GM19238 (cell line): ENCODE measurements at regions not wholly inside any gene's neighbourhood (a gene's known extent, or its start where the extent isn't known, plus 50 kb on each side); places are given as distances from the start of the nearest gene placed in this dataset.

Source experiments
- DNase-seq: peaks from one replicate; pipeline ENCODE4 v3.0.0; 2011; ENCODE audit warnings: low spot score; ENCODE audit not compliant: insufficient read length

DNA sequence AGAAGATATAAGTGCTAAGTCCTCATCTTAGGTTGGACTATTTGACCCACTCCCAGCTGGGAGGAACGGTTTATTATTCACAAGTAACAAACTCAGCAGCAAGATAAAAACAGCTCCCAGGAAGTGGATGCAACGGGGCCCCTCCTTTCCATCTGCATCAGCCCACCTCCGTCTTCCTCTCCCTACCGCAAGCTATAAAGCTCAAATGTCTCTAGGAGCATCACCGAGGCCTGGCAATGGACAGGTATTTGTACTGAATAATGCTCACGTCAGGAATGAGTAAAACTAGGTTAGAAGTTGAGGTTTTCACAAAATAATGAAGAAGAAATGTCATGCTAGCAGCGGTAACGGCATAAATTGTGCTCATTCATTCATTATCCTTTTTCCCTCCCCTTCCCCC lies 408.7 kb upstream of the PSMD7 start:
- DNase-seq, result no peak

DNA sequence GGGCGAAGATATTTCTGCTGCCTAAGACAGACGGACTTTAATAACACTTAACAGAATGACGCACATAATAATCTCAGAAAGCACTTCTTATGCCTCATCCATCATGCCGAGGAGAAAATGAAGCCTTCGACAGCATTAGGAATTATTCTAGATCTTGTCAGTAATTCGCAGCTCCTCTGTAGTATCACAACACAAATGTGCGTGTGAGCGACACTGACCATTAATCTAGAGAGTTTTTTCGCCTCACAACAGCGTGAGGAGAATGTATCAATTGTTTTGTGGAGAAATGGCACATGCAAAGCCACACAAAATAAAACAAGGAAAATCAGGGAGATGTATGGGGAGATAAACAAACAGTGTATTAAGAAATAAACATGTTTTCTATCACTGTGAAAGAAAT lies 410.2 kb upstream of the PSMD7 start:
- DNase-seq, result no peak

DNA sequence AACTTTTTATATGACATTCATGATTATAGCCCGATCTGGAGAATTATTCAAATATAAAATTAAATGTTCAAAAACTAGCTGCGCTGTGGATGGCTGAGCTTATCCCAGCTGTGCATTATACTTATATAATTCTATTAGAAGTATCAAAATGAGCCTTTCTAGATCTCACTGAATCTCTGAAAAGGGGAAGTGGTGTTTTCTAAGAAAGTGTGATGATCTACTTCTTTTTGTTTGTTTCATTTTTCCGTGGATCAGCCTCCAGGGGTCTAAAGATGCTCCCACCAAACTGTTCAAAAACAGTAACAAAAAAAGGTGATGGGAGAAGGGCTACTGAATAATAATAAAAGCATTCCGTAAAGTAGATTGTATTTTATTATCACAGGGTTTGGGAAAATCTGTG lies 411.3 kb upstream of the PSMD7 start:
- no peak for DNase-seq

DNA sequence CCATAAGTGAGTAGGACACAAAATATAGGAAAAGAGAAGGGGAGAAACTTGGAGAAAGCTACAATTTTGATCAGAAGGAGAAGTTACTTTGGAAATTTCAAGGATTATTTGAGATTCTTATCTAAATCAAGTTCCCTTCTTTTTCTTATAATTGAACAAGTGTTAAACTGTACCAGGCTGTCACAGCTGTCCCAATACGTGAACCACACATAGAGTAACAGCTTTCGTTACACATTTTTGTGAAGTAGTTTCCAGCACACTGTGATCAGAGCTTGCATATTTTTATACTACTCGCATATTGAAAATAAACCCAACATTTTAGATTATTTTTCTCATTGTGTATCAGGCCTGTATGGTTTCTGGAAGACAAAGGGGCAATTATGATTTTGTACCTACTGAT lies 412.8 kb upstream of the PSMD7 start:
- DNase-seq, result no peak

DNA sequence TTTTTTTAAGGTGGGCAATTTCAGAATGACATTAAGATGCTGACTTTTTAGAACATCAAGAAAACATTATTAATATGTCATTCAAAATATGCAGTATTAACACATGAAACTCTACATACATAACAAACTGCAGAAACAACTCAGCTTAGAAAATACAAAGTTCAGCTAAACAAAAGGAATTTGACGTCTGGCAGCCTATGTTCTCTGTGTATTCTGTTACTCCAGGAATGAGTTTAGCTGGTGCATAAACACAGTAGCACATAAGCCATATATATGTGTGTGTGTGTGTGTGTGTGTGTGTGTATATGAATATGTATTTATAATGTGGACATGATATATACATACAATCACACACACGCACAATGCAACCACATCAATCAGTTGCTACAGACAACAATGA lies 413.5 kb upstream of the PSMD7 start:
- DNase-seq, result no peak

DNA sequence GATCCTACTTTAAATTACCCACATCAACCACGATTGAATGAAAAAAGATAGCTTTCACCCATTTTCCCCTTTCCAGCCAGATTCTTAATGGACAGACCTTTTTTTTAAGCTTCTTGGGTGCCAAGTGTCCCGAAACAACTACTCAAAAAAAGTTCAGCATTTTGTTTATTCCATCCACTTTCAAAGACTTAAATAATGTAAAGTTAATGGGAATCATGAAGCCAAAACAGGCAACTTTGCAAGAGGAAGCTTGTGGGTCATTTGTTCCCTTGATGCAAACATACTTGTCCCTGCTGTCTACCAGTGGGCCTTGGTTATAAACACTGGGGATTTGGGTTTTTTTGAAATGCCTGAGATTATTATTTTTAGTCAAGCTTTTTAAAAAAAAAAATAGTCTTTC lies 414.0 kb upstream of the PSMD7 start:
- no peak for DNase-seq

DNA sequence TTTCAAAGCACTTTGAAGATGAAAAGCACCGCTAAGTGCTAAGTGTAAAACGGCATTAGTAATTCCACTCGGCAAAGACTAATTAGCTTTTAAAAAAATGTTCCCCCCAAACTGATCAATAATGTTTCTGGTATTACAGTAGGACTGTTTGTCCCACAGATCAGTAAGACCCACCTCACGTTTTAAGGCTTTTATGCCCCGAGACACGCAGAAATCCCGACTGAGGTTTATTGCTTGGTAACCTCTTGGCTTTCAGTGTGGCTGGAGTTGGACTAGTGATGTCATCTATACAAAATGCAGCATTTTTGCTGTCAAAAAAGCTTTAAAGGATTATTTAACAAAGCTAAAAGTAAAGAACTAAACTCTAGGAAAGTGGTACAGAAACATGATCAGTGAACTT lies 414.6 kb upstream of the PSMD7 start:
- no peak for DNase-seq

DNA sequence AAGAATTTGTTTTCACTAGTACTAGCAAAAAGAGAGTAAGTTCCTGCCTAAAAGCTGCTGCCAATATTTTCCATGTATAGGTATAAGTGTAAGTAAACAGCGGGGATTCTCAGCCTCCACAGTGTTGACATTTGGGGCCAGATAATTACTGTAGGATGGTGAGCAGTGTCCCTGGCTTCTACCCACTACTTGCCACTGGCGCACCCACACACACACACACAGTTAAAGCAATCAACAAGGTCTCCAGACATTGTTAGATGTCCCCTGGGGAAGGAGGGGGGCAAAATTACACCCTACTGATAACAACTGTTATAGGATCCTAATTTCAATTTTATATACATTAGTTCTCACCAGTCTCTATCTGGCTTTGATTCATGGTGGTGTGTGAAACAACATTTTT lies 417.0 kb upstream of the PSMD7 start:
- DNase-seq, result no peak

DNA sequence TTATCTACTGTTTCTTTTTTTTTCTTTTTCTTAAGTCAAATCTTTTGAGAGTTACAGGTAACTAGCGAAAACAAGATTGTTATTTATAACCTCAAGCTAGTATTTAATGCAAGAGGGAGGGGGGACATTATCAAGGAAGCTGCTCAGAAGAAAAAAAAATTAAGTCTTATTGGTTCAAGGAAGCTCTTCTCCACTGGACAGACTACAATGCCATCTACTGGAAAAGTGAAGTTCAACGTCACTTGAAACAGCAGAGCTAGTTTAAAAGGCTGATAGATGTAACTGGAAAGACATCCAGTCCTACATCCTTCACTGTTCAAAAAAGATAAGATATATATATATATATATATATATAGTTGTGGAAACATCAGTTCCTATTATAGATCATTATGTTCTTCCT lies 418.0 kb upstream of the PSMD7 start:
- DNase-seq, result peak; percentile 3

DNA sequence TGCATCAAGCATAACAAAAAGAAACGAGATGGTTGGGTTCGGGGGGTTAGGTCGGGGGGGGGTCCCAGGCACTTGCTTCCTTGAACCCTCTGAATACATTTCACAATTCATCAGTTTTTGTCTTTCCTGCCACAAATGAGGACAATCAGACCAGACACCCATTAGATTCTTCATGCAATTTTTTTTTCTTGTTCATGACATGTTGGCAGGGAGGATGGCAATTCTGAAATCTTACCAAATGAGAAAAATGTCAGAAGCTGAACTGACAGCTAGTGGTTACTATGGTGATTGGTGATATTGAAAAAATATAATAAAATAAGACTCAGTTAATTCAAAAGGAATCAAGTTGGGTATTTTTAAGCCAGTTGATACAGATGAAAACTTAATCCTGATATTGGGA lies 419.5 kb upstream of the PSMD7 start:
- no peak for DNase-seq

DNA sequence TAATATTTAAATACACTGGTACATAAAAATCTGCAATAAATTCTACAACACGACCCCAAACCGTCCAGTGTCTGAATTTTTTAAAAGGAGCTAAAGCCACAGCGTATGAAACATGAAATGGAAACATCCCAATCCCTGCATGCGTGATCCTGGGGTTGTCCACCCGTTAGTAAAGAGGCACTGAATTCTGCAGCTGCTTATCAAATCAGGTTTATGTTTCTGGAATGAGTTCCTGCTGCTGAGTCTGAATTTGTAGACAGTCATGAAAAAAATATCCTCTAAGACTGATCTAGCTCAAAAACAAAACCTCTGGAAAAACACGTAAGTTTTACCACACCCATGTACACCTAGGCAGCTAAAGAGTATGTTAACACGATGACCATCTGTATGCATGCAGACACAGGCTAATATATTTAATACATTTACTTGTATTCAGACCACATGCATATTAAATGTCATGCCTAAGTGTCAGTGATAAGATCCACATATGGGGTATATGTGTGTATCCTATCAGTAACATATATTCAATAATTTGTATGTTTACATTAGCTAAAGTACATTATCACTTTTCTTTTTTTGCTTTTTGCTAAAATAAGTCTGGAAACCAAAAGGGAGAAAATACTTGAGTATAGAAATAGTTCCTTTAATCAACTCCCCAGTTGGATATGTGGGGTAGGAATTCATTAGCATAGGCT lies 420.5 kb upstream of the PSMD7 start:
- no peak for DNase-seq

DNA sequence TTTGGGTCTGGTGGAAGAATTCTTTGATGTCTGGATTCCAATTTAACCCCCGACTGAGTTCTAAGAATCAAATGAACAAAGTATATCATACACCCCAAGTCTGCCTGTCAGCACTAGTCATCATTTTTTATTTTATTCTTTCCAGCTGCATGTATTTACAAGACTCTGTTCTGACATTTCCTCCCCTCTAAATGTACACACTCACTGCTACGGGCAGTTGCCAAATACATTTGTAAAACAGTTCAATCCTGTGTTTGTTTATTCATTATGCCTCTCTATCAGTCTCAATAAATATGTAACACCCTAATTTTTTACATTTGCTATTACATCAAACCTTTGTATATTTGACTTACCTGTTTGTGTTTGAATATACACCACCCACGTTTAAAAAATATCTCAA lies 422.3 kb upstream of the PSMD7 start:
- no peak for DNase-seq

DNA sequence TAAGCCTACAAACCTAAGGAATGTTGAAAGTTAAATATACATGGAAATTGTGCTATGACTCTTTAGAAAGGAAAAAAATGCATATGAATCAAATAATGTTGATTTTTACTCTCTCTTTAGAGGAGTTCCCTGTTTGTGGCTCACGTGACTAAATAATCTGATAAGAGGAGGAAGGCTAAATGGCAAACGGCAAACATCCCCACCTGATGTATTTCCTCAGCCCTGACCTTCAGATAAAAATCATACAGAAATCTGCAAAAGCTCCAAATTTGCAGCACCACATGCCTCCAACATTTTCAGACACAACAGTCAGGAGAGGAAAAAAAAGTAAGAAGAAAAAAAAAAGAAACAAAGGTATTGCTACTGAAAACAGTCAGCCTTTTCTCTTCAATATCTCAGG lies 423.0 kb upstream of the PSMD7 start:
- no peak for DNase-seq

DNA sequence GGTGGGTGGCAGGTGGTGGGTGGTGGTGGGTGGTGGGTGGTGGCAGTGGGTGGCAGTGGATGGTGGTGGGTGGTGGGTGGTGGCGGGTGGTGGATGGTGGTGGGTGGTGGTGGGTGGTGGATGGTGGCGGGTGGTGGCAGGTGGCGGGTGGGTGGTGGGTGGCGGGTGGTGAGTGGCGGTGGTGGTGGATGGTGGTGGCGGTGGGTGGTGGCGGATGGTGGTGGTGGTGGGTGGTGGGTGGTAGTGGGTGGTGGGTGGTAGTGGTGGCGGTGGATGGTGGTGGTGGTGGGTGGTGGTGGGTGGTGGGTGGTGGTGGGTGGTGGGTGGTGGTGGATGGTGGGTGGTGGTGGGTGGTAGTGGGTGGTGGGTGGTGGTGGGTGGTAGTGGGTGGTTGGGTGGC lies 423.8 kb upstream of the PSMD7 start:
- no peak for DNase-seq

DNA sequence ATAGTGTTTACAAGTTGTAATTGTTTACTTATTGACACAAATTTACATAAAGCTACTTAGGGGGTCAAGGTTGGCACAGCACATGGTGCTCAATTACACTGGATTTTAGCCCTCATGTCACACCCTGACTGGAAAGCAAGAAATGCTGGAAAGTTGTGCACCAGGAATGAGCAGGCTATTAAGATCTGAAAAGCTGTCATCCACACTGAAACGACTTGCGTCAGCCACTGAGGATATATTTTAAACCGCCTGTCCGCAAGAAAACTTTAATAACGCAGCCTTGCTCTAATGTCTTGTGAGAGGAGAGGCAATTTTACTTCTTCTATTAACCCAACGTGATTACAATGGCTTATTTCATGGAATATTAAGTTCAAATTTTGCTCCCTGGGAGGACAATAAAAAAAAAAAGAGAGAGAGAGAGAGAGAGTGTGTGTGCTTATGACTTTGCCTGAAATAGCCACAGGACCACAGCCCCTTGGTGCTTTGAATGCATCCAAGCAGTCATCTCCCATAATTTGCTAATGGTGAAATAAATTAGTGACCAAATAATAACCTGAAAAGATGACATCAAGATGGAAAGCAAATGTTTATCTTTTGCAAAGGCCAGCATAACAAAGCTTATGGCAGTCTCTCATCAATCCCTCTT lies 425.4 kb upstream of the PSMD7 start:
- no peak for DNase-seq

DNA sequence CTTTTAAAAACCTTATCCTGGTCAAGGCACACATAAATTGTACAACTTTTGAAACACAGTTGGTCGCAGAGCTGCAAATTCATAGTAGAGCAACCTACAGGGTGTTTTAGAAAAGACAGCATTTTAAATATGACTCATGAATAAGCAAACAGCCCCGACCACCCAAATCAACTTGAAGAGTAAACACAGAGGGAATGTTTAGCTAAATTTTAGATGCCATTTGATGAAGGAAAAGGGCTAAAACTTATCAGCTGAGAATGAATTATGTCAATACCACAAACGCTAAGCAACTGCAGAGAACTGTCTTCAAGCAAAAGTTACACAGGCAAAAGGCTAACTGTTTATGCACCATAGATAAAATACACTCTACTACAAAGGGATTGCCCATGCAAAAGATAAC lies 427.5 kb upstream of the PSMD7 start:
- no peak for DNase-seq

DNA sequence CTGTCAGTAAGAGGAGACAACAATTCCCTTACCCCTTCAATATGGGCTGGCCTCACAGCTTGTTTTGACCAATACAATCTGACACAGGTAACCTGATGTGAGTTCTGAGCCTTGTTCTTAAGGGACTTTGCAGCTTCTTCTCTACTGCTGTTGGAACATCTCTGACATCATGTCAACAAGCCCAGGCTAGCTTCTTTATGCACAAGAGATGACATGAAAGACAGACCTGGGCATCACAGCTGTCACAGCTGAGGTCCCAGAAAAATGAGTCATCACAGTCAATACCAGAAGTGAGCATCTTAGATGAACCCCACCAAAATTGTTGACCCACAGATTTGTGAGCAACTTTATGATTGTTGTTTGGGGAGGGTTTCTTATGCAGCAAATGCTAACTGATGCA lies 431.7 kb upstream of the PSMD7 start:
- DNase-seq, result no peak

DNA sequence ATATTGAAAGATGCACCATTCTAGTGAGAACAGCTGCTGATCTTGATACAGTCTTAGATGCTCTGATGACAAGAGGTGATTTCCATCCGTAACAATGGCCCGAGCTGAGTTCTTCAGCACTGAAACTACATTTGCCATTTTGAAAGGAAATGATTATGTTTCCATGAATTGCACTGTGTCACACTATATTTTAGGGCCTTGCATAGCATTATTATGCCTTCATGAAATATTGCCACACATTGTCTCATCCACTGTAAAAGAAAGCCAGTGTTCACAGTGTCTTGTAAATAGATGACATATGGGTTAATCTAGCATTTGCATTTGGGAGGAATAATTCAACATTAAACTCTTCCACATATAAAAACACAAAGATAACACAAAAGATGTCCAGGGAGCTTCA lies 438.3 kb upstream of the PSMD7 start:
- DNase-seq, result no peak

DNA sequence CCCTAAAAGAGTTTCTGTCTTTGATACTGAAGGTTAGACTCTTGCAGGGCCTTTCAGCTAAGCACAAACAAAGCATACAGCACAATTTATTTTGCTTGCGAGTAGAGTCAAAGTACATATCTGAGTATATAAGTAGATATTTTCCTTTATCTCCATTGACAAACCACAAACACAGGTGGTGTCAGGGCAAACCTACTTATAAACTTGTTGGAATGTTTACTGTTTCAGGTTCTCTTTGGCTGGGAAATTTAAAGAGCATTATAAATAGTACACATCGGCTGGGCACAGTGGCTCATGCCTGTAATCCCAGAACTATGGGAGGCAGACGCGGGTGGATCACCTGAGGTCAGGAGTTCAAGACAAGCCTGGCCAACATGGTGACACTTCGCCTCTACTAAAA lies 442.6 kb upstream of the PSMD7 start:
- no peak for DNase-seq

DNA sequence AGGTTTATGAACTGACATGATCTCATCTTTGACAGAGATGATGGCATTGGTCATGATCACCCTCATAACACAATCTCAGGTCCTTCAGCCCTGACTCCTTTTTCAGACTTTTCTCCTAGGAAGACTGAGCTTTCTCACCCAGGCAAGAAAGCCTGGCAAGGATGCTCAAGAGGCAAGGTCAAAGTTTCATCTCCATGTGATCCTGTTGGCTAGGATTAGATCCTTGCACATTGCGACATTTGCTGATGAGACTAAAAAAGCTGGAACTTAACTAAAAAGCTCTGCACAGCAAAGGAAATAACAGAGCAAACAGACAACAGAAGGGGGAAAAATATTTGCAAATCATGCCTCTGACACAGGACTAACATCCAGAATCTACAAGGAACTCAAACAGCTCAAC lies 444.1 kb upstream of the PSMD7 start:
- DNase-seq, result no peak

DNA sequence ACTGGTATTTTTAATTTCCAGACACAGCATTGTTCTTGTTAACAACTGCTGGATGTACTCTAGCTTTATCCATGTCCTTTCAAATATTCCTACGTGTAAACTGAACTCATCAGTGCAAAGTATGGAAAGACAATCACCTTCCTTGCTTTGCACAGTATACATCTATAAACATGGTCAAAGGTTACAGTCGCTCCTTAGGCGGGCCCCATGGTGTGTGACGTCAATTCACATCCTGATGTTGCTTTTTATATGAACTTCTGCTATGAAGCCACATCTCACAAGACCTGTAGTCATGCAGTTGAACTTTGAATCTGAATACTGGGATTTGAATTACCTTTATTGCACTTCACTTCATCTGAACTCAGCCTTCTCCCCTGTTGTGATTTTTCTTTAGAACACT lies 447.6 kb upstream of the PSMD7 start:
- no peak for DNase-seq

DNA sequence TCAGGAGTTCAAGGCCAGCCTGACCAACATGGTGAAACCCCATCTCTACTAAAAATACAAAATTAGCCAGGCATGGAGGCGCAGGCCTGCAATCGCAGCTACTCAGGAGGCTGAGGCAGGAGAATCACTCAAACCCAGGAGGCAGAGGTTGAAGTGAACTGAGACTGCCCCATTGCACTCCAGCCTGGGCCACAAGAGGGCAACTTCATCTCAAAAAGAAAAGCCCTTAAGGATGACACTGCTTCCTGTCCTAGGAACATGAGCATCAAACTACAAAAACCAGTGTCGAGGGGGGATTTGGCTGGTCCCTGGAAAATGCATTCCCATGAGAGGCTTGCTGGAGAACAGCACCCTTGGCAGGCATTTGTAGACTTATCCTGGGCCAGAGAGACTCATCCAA lies 449.5 kb upstream of the PSMD7 start:
- DNase-seq, result no peak

DNA sequence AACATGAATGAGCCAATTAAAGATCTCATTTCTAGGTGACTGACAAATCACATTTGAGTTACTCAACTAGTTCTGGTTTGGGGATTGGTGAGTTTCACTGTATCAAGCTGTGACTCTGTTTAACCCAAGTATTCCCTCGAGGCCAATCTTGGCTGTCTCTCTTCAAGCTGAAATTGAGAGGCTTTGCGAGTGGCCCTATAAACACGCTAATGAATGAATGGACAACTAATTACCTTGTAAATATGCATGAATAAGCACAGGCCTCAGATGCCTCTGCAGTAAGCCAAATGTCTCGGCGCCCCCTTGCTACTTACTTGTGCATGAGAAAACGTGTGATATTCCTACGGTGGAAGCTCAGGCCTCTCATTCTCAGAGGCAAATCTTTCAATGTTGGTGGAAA lies 450.3 kb upstream of the PSMD7 start:
- DNase-seq, result no peak

DNA sequence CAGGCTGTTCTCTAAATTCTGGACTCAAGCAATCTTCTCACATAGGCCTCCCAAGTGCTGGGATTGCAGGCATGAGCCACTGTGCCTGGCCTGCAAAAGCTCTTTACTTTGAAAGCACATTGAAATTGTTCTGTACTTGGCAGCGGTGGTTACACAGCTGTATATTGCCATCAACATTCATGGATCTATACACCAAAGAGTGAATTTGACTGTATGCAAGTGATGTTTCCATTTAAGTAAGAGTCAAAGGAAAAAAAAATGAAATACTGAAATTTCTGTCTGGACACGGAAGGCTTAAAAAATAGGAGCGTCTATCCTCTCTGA lies 450.6 kb upstream of the PSMD7 start:
- no peak for DNase-seq
